Motor neuron (in vitro differentiated cells): ENCODE measurements at regions not wholly inside any gene's neighbourhood (a gene's known extent, or its start where the extent isn't known, plus 50 kb on each side); places are given as distances from the start of the nearest gene placed in this dataset.

ENCODE experiments used
- ATAC-seq, 8 experiments: fragments of 200-7000 bp; cut with Tn5 transposase; replicated peaks in 6 of 8; 2 replicates each; pipeline ENCODE4 v1.8.0; 2021; ENCODE audit warnings: mild to moderate bottlenecking in 8 of 8, moderate library complexity in 8 of 8
- H3K27ac ChIP-seq, 2 donors: fragments of 250-450 bp; sonication (Bioruptor Pico); 2 replicates each; pipeline ENCODE4 v1.9.0; 2021; ENCODE audit warnings: antibody characterized with exemption in 2 of 2, mild to moderate bottlenecking in 2 of 2, moderate library complexity in 1 of 2
- H3K4me1 ChIP-seq, 2 donors: fragments of 250-450 bp; sonication (Bioruptor Pico); replicated peaks in 1 of 2; 2 replicates each; pipeline ENCODE4 v1.6.1; 2021; ENCODE audit warnings: antibody characterized with exemption in 2 of 2, mild to moderate bottlenecking in 2 of 2, moderate library complexity in 1 of 2
- H3K4me3 ChIP-seq, 5 donors: fragments of 250-450 bp; sonication (Bioruptor Pico); 2 replicates each; pipeline ENCODE4 v1.9.0; 2021; ENCODE audit warnings: antibody characterized with exemption in 5 of 5, mild to moderate bottlenecking in 5 of 5, moderate library complexity in 4 of 5
- WGBS, 10 experiments: fragments of 450-650 bp; shearing (Covaris generic); methylation state at CpG; one replicate each; pipeline ENCODE4 v1.0.0; 2022; 5-methylcytosine and 5-hydroxymethylcytosine counted together
- in situ Hi-C, 9 experiments: fragments of 400-800 bp; cut with MboI; loops; one replicate each; pipeline ENCODE4 v1.15.0; 2021; ENCODE audit warnings: low sequenced_read_pairs in 9 of 9, low pct_unique_long_range_greater_than_20kb in 2 of 9; ENCODE audit not compliant: unreplicated experiment in 9 of 9

DNA sequence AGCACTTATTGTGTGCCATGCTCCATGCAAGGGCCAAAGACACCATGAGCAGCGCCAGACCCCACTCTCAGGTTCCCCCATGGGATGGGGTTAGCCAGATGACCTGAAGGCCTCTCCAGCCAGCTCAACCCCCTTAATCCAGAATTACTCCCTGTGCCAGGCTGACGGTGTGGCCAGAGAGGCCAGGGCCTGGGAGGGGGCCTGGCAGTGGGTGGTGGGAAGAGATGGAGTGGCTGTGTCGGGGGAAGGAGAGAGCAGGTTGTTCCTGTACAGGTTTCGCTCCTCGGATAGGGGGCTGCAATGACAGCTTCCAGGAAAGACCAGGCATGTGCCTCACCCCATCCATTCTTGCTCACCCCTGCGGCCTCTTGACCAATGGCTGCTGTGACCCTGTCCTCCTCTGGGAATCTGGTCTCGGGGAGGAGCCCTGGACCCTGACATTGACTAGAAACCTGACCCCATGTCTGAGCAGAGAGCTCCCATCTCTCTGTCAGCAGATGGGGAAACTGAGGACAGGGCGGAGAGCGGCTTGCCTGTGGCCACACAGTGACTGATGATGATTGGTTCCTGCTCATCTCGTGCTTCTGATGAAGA, 345.3 kb downstream of the MATN1 start:
- 40 to 100% (median 94%) methylated on average over 1 to 5 of the region's 10 CpGs; no CpG with 5 or more reads in 4 of the 10 experiments for WGBS, 10 experiments
- in situ Hi-C loops, result loop anchor here in 1 of 9 experiments (25.0 kb wide), 1 partner anchor 1141 kb away; the partner anchor contains the start of genes MECR and PTPRU

GRCh38 chr1:30377230-30378002, 346.0 kb downstream of the MATN1 start:
- peak in 5 of 8 experiments; percentile 71 to 81 (median 75) for ATAC-seq
- H3K27ac ChIP-seq, result no peak overlapping the region
- H3K4me1 ChIP-seq, result peaks cover 7 to 32% of the 10 kb centered on the region in 2 donors
- H3K4me3 ChIP-seq, result no peak overlapping the region
- in situ Hi-C loops, result loop anchor here in 1 of 9 experiments (25.0 kb wide), 1 partner anchor 1140 kb away; the partner anchor contains the start of genes MECR and PTPRU
- 27 to 100% (median 50%) methylated on average over 1 to 8 of the region's 11 CpGs; no CpG with 5 or more reads in 3 of the 10 experiments for WGBS, 10 experiments

More for the DNA sequence above, 345.3 kb downstream of the MATN1 start:
- H3K4me3 ChIP-seq, result no peak overlapping the region
- no peak for ATAC-seq
- no peak overlapping the region for H3K27ac ChIP-seq
- peaks cover 7 to 33% of the 10 kb centered on the region in 2 donors for H3K4me1 ChIP-seq

GRCh38 chr1:30376054-30376697, 347.2 kb downstream of the MATN1 start:
- no peak overlapping the region for H3K4me3 ChIP-seq
- peaks cover 7 to 32% of the 10 kb centered on the region in 2 donors for H3K4me1 ChIP-seq
- 31 to 93% (median 82%) methylated on average over 1 to 7 of the region's 7 CpGs for WGBS, 10 experiments
- no peak overlapping the region for H3K27ac ChIP-seq
- no peak for ATAC-seq
- in situ Hi-C loops, result loop anchor here in 1 of 9 experiments (25.0 kb wide), 1 partner anchor 1139 kb away; the partner anchor contains the start of genes MECR and PTPRU

GRCh38 chr1:30375156-30375555, 348.2 kb downstream of the MATN1 start:
- in situ Hi-C loops, result loop anchor here in 1 of 9 experiments (25.0 kb wide), 1 partner anchor 1138 kb away; the partner anchor contains the start of genes MECR and PTPRU
- ATAC-seq, result no peak
- Histone ChIP-seq H3K4me3 (no peak overlapping the region), H3K27ac (no peak overlapping the region), H3K4me1 (peaks cover 7 to 31% of the 10 kb centered on the region in 2 donors)
- 79 to 95% (median 82%) methylated on average over 2 to 6 of the region's 7 CpGs; no CpG with 5 or more reads in 7 of the 10 experiments for WGBS, 10 experiments

- WGBS, 10 experiments, result 66 to 100% (median 87%) methylated on average over 2 to 10 of the region's 20 CpGs; no CpG with 5 or more reads in 3 of the 10 experiments
- ATAC-seq, result no peak
- in situ Hi-C loops, result loop anchor here in 1 of 9 experiments (25.0 kb wide), 1 partner anchor 1137 kb away; the partner anchor contains the start of genes MECR and PTPRU
These were observed 348.9 kb downstream of the MATN1 start for GRCh38 chr1:30374400-30375070.

GRCh38 chr1:30373471-30374399, 349.6 kb downstream of the MATN1 start:
- H3K4me3 ChIP-seq, result no peak overlapping the region
- ATAC-seq, result peak in 1 of 8 experiments; percentile 26
- peaks cover under 1 to 17% of the 10 kb centered on the region in 2 donors for H3K4me1 ChIP-seq
- no peak overlapping the region for H3K27ac ChIP-seq
- in situ Hi-C loops, result no loop called here
- 68 to 100% (median 90%) methylated on average over 1 to 13 of the region's 25 CpGs; no CpG with 5 or more reads in 4 of the 10 experiments for WGBS, 10 experiments

More at GRCh38 chr1:30374400-30375070, 348.9 kb downstream of the MATN1 start:
- Histone ChIP-seq H3K27ac (no peak overlapping the region), H3K4me1 (peaks cover 7 to 25% of the 10 kb centered on the region in 2 donors), H3K4me3 (no peak overlapping the region)

DNA sequence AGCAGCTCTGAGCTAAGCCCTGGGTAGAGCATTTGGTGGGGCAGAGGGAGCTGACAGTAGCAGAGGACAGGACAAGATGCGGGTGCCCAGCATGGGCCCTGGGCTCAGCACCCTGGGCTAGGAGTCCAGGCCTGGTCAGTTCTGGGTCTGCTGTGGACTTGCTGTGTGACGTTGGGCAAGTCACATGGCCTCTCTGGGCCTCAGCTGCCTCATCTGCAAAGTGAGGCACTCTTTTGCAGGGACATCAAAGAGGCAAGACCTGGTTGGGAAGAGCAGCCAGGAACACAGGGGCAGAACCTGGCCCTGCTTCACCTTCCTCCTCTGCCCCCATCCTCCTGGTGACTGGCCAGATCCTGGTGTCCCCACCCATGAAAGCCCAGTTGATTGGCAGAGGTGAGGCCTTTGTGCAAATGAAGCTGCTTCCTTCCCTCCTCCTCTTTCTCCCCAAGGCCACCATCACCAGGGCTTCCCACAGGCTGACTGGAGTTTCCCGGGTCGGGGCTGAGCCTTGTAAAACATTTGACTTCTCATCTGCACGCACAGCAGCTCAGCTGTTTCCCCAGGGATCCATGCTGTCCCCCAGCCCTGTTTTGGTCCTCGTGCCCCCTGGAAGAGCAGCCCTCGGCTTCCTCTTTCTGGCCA, 350.5 kb downstream of the MATN1 start:
- in situ Hi-C loops, result no loop called here

GRCh38 chr1:30371888-30372791, 351.2 kb downstream of the MATN1 start:
- ATAC-seq, result peak in 1 of 8 experiments; percentile 67
- in situ Hi-C loops, result no loop called here
- H3K4me3 ChIP-seq, result no peak overlapping the region
- H3K27ac ChIP-seq, result no peak overlapping the region
- 20 to 90% (median 57%) methylated on average over 1 to 7 of the region's 7 CpGs; no CpG with 5 or more reads in 1 of the 10 experiments for WGBS, 10 experiments
- H3K4me1 ChIP-seq, result peaks cover 0 to 3% of the 10 kb centered on the region in 2 donors

More for the DNA sequence above, 350.5 kb downstream of the MATN1 start:
- 40 to 100% (median 66%) methylated on average over 1 to 5 of the region's 7 CpGs; no CpG with 5 or more reads in 3 of the 10 experiments for WGBS, 10 experiments
- H3K4me1 ChIP-seq, result peaks cover 0 to 10% of the 10 kb centered on the region in 2 donors
- H3K4me3 ChIP-seq, result no peak overlapping the region
- peak in 3 of 8 experiments; percentile 59 to 90 (median 71) for ATAC-seq
- H3K27ac ChIP-seq, result no peak overlapping the region

DNA sequence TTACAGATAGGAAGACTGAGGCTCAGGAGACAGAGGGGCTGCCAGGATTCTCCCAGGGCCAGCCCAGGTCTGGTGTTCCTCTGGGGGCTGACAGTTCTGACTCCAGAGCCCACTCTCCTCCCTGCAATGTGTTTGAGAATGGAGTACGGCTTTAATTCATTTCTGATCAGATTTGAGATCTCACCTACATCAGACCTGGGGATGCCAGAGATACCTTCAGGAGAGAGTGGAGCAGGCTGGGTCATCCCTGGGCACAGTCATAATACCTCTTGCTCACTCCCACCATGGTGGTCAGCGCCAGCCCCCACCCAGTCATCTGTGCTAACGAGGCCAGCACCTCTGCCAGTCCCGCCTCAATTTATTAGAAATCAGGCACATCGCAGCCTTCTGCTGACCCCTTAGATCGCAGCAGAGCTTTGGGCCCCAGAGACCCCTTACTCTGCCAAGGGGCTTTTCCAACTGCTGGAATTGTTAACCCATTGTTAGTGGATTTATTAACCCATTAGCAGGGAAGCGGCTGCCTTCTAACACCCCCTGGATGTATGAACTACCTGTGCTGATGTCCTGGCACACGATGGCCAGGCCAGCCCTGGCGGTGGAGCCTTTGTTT, 352.1 kb downstream of the MATN1 start:
- no peak overlapping the region for H3K27ac ChIP-seq
- no peak for ATAC-seq
- no peak overlapping the region for H3K4me3 ChIP-seq
- H3K4me1 ChIP-seq, result no peaks in the 10 kb centered on the region
- in situ Hi-C loops, result no loop called here
- WGBS, 10 experiments, result 63 to 90% (median 75%) methylated on average over 2 to 8 of the region's 9 CpGs; no CpG with 5 or more reads in 4 of the 10 experiments

DNA sequence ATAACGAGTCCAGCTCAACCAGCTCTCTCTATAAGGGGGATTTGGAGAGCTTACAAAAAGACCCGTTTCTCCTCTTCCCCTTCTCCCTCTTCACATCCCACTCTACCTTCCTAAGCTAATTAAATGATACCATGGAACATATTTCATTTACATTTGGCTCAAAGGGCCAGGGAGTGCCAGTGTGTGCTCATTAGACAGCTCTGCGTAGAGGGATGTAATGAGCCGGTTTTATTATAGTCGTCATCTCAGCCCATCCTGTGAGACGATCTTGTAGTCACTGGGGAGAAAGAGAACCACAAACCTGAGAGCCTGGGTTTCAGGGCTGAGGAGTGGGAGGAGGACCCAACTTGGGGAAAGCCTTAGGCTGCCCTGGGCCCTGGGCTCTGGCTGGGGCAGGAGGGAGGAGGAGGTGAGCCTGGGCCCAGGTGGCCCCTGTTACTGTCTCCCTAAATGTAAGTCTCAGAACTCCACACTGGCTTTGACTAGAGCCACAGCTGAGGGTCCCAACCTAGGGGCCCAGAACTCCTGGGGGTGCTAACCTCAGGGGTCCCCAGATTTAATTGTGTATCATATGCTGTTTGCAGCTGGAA, 354.6 kb downstream of the MATN1 start:
- peak in 1 of 8 experiments; percentile 21 for ATAC-seq
- in situ Hi-C loops, result no loop called here
- no peaks in the 10 kb centered on the region for H3K4me1 ChIP-seq
- WGBS, 10 experiments, result 0 to 100% (median 67%) methylated on average over 1 to 6 of the region's 6 CpGs; no CpG with 5 or more reads in 3 of the 10 experiments
- H3K27ac ChIP-seq, result no peak overlapping the region
- H3K4me3 ChIP-seq, result no peak overlapping the region
